Ishikawa (cell line): ENCODE measurements at regions not wholly inside any gene's neighbourhood (a gene's known extent, or its start where the extent isn't known, plus 50 kb on each side); places are given as distances from the start of the nearest gene placed in this dataset.

Source experiments
- CEBPB ChIP-seq: IDR thresholded peaks from 2 replicates; pipeline ENCODE4 v1.6.1; 2012
- CREB1 ChIP-seq: IDR thresholded peaks from 2 replicates; pipeline ENCODE4 v1.6.1; 2012; ENCODE audit warnings: low read depth
- EGR1 ChIP-seq: IDR thresholded peaks from 2 replicates; pipeline ENCODE4 v1.6.1; 2012
- EP300 ChIP-seq: IDR thresholded peaks from 2 replicates; pipeline ENCODE4 v1.6.1; 2012; ENCODE audit warnings: borderline replicate concordance
- FOXM1 ChIP-seq: IDR thresholded peaks from 2 replicates; pipeline ENCODE4 v1.6.1; 2012; ENCODE audit warnings: low read depth, borderline replicate concordance
- MAX ChIP-seq: IDR thresholded peaks from 2 replicates; pipeline ENCODE4 v1.6.1; 2012
- NFIC ChIP-seq: IDR thresholded peaks from 2 replicates; pipeline ENCODE4 v1.6.1; 2012
- RAD21 ChIP-seq: IDR thresholded peaks from 2 replicates; pipeline ENCODE4 v1.6.1; 2012; ENCODE audit warnings: low read depth
- REST ChIP-seq: IDR thresholded peaks from 2 replicates; pipeline ENCODE4 v1.6.1; 2012; ENCODE audit warnings: low read depth, mild to moderate bottlenecking
- TAF1 ChIP-seq: IDR thresholded peaks from 2 replicates; pipeline ENCODE4 v1.6.1; 2012; ENCODE audit warnings: low read depth, mild to moderate bottlenecking
- TCF12 ChIP-seq: IDR thresholded peaks from 2 replicates; pipeline ENCODE4 v1.6.1; 2012; ENCODE audit warnings: low read depth
- TEAD4 ChIP-seq: IDR thresholded peaks from 2 replicates; pipeline ENCODE4 v1.6.1; 2012
- YY1 ChIP-seq: IDR thresholded peaks from 2 replicates; pipeline ENCODE4 v1.6.1; 2012; ENCODE audit warnings: low read depth
- ZBTB7A ChIP-seq: IDR thresholded peaks from 2 replicates; pipeline ENCODE4 v1.6.1; 2012; ENCODE audit warnings: low read depth
- TF ChIP-seq, protein P1 (sequence below): IDR thresholded peaks from 2 replicates; pipeline ENCODE4 v1.6.1; 2012

DNA sequence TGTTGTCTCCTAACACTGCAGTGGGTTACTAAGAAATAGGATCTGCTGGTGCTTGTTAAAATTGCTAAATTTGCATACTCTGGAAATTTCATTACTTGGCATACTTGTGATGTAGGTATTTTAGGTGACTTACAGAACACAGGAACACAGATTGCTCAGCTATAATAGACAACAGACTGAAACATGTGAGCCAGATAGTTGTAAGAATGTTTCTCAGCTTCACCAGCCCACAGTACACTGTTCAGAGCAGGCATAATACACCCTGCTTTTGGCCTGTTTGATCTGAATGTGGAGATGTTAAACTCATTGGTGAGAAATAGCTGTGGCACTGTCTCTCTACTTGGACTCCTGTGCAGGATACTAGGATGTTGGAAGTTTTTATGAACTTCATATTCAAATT is 275.7 kb downstream of the CSNK1G3 start:
- TF ChIP-seq TAF1 = no peak
- TF ChIP-seq, protein P1, sequence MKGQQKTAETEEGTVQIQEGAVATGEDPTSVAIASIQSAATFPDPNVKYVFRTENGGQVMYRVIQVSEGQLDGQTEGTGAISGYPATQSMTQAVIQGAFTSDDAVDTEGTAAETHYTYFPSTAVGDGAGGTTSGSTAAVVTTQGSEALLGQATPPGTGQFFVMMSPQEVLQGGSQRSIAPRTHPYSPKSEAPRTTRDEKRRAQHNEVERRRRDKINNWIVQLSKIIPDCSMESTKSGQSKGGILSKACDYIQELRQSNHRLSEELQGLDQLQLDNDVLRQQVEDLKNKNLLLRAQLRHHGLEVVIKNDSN = no peak
- TF ChIP-seq EGR1 = no peak
- no peak for TF ChIP-seq REST
- TF ChIP-seq NFIC = no peak
- no peak for TF ChIP-seq ZBTB7A
- no peak for TF ChIP-seq FOXM1
- no peak for TF ChIP-seq RAD21
- no peak for TF ChIP-seq TCF12
- no peak for TF ChIP-seq YY1
- no peak for TF ChIP-seq CEBPB
- TF ChIP-seq MAX = no peak
- TF ChIP-seq EP300 = no peak
- TF ChIP-seq TEAD4 = no peak

GRCh38 chr5:123787136-123787535 is 275.2 kb downstream of the CSNK1G3 start:
- TF ChIP-seq TEAD4 = no peak
- TF ChIP-seq NFIC = no peak
- no peak for TF ChIP-seq ZBTB7A
- TF ChIP-seq, protein P1 = no peak
- TF ChIP-seq YY1 = no peak
- no peak for TF ChIP-seq MAX
- TF ChIP-seq TAF1 = no peak
- no peak for TF ChIP-seq CEBPB
- TF ChIP-seq CREB1 = no peak
- TF ChIP-seq EP300 = no peak
- TF ChIP-seq FOXM1 = no peak
- no peak for TF ChIP-seq EGR1
- TF ChIP-seq REST = no peak

GRCh38 chr5:123786411-123786810 is 274.4 kb downstream of the CSNK1G3 start:
- TF ChIP-seq YY1 = no peak
- TF ChIP-seq MAX = no peak
- no peak for TF ChIP-seq EGR1
- TF ChIP-seq ZBTB7A = no peak

DNA sequence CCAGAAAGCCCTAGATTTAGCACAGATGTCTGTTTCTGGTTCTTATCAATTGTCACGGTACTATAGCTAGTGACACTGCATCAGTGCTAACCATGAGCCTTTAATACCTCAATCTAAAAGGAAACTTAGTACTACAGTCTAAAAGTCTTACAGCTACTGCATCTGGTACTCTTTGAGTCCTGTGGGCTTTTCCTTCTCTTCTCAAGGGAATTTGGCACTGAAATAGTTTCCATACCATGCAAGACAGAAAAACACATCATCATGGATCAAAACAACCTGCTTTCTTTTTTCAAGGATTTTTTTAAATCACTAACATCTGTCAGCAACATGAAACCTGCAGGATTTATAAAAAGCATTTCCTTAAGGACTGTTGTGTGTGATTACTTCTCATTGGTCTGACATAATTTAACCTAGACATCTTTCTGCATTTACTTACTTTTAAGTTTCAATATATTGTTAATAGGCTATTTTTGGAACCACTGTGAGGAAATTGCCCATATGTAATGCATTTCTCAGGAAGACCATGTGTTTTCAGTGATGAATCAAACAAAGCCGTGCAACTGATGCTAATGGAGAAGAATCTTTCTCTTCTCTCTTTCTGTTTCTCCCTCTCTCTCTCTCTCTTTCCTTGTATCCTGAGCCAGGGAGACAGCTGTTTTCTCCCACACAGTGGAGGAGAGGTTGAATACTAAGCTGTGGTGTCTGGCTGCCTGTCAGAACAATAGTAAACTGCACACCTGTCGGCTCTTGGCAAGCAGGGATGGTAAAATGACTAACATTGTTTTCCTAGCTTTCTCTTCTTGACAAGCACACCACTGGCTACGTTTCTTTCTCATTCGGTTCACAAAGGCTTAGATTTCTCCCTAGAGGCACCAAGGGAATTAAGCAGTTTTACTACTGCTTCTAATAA is 273.4 kb downstream of the CSNK1G3 start:
- no peak for TF ChIP-seq EP300
- no peak for TF ChIP-seq RAD21
- TF ChIP-seq YY1 = no peak
- no peak for TF ChIP-seq TAF1
- no peak for TF ChIP-seq FOXM1
- no peak for TF ChIP-seq TCF12
- no peak for TF ChIP-seq EGR1
- no peak for TF ChIP-seq REST
- TF ChIP-seq TEAD4 = no peak
- TF ChIP-seq MAX = no peak
- TF ChIP-seq, protein P1 = no peak
- TF ChIP-seq ZBTB7A = no peak
